Sigmoid colon (tissue), 3 donors: ENCODE measurements at regions not wholly inside any gene's neighbourhood (a gene's known extent, or its start where the extent isn't known, plus 50 kb on each side); places are given as distances from the start of the nearest gene placed in this dataset.

Experiments
- POLR2A ChIP-seq, 2 donors: fragments of 450-650 bp; IDR thresholded peaks; one replicate each; pipeline ENCODE4 v1.6.1; 2016; ENCODE audit warnings: antibody characterized with exemption in 2 of 2, mild to moderate bottlenecking in 2 of 2, moderate library complexity in 2 of 2
- TF ChIP-seq, protein P1 (sequence below), 4 experiments: fragments of 450-650 bp in 3 of 4; fragments of 200-600 bp in 1 of 4; IDR thresholded peaks; one replicate each; pipeline ENCODE4 v1.5.1; 2016 to 2019; ENCODE audit warnings: antibody characterized with exemption in 4 of 4, mild to moderate bottlenecking in 3 of 4, moderate library complexity in 2 of 4

DNA sequence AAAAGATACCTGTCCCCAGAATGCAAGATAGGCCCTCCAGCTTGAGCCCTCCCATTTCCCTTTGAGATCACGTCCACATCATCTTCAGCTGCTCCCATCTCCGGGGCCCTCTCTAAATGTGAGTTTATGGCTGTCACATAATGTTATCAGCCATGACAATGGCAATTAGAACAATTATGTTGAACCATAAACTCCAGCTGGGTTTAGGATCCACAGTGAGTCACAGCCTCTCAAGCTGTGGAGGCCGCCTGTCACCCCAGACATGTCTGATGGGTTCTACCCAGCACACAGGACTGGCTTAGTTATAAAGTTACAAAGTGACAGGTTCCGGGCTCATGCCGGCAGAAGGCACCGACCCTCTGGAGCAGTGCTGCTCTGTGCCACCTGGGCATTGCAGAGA, 597.3 kb downstream of the PTPRU start:
- TF ChIP-seq, protein P1, sequence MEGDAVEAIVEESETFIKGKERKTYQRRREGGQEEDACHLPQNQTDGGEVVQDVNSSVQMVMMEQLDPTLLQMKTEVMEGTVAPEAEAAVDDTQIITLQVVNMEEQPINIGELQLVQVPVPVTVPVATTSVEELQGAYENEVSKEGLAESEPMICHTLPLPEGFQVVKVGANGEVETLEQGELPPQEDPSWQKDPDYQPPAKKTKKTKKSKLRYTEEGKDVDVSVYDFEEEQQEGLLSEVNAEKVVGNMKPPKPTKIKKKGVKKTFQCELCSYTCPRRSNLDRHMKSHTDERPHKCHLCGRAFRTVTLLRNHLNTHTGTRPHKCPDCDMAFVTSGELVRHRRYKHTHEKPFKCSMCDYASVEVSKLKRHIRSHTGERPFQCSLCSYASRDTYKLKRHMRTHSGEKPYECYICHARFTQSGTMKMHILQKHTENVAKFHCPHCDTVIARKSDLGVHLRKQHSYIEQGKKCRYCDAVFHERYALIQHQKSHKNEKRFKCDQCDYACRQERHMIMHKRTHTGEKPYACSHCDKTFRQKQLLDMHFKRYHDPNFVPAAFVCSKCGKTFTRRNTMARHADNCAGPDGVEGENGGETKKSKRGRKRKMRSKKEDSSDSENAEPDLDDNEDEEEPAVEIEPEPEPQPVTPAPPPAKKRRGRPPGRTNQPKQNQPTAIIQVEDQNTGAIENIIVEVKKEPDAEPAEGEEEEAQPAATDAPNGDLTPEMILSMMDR (IDR thresholded peaks at IDR 0.05) = no peak
- TF ChIP-seq POLR2A (IDR thresholded peaks at IDR 0.05) = no peak
